ENCODE measurements at regions not wholly inside any gene's neighbourhood (a gene's known extent, or its start where the extent isn't known, plus 50 kb on each side); places are given as distances from the start of the nearest gene placed in this dataset.
"Not testable (repeated sequence)": the region's sequence is repeated elsewhere in the genome, so short reads cannot be mapped to it uniquely, and the experiment has no call there.

DNA sequence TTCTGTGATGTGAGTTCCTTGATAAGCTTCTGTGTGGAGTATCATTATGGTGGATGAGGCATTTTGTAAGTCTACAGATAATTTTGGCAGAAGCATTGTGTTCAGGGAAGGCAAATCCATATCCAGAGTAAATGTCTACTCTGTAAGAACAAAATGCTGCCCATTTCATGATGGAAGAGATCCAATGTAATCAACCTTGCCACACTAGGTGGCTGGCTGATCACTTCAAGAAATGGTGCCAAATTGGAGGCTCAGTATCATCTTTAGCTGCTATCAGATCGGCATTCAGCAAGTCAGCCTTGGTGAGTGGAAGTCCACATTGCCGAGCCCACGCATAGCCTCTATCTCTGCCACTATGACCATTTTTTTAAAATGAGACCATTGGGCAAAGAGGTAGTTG lies 565.8 kb upstream of the USP24 start:
- Mint-ChIP-seq H3K4me1 (ENCODE audit: low read depth) (no peaks in the 10 kb centered on the region), H3K9me3 (ENCODE audit: low read depth) (no peaks in the 10 kb centered on the region), H3K4me3 (no peak overlapping the region), H3K36me3 (no peaks in the 10 kb centered on the region), H3K27ac (no peak overlapping the region), H3K27me3 (no peaks in the 10 kb centered on the region)

DNA sequence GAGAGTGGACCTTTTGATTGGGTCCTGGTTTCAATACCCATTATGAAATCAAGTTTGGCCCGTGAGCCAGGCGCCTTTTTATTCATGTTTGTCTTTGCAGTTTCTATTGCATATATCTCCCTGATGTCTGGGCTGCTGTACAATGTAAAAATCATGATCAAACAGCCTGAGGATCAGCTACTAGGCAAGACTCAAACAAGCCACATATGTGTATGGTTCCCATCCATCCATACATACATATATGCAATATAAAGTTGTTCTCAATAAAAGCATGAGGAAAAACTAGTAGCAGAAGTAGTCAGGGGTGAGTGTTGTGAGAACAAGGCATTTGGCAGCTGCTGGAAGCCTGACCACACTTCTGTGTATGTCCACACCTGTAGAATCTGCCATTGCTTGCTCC lies 562.4 kb upstream of the USP24 start:
- no peaks in the 10 kb centered on the region for H3K36me3 Mint-ChIP-seq
- H3K4me1 Mint-ChIP-seq (ENCODE audit: low read depth) = no peaks in the 10 kb centered on the region
- no peaks in the 10 kb centered on the region for H3K27me3 Mint-ChIP-seq
- no peaks in the 10 kb centered on the region for H3K9me3 Mint-ChIP-seq (ENCODE audit: low read depth)
- H3K27ac Mint-ChIP-seq = no peak overlapping the region
- no peak overlapping the region for H3K4me3 Mint-ChIP-seq

DNA sequence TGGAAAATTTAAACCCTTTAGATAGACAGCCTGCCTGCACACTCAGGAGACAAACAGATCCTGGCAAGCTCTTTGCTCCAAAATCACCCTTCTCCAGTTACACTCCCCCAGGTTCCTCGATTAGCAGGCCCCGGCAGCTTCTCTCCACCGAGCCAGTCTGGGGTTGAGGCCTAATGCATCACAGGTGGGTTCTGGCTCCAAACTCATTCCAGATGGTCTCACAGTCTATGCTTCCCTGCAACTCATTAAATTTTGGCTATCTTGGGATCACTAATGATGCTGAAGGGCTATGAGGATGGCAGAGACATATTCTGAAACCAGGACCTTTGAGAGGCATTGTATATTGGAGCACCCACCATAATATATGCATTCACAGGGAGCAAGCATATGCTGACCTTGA lies 559.8 kb upstream of the USP24 start:
- Mint-ChIP-seq H3K27me3 (no peaks in the 10 kb centered on the region), H3K4me1 (ENCODE audit: low read depth) (no peaks in the 10 kb centered on the region), H3K27ac (no peak overlapping the region), H3K36me3 (no peaks in the 10 kb centered on the region), H3K4me3 (no peak overlapping the region), H3K9me3 (ENCODE audit: low read depth) (no peaks in the 10 kb centered on the region)

DNA sequence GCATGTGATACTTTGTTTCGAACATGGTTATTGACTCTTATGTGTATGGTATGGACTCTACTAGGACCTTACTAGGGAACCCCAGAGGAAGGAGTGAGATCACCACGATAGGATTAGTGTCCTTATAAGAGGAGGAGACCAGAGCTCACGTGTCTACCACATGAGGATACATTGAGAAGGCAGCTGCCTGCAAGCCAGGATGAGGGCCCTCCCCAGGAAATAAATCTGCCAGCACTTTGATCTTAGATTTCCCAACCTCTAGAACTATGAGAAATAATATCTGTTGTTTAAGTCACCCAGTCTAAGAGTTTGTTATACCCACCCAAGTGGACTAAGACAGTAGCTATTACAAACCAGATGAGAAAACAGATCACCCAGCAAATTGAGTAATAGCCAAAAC lies 559.3 kb upstream of the USP24 start:
- Mint-ChIP-seq H3K4me3 (no peak overlapping the region), H3K36me3 (no peaks in the 10 kb centered on the region), H3K9me3 (ENCODE audit: low read depth) (no peaks in the 10 kb centered on the region), H3K27me3 (no peaks in the 10 kb centered on the region), H3K27ac (no peak overlapping the region), H3K4me1 (ENCODE audit: low read depth) (no peaks in the 10 kb centered on the region)

DNA sequence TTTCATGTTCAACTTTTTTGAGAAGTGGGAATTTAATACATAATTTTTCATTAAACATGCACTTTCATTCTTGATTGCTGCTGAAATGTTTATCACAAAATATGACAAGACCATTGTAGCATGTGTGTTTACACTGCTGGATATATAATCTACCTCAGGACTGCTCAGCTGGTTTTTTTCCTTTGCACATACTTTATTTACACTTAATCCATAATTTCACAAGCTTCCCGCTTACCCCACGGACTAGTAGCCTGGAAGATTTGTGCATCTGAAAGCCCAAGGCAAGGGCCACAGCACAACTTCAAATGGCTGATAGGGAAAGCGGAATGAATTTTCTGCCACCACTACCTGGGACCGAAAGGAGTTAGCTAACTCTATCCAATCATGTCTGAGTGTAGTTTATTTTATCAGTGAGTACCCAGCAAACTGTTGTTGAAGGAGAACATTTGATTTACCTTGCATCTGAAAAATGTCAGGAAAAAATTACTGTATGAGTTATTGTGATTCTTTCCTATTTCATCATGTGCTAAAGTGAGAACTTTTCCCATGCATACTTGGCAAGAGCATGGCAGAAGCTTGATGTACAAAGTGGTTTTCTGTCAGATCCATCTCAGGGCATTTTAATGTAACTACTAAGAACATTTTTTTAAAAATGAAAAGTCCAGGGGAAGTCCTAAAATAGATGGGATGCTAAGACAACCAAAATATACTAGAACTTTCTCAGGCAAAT lies 558.2 kb upstream of the USP24 start:
- no peaks in the 10 kb centered on the region for H3K4me1 Mint-ChIP-seq (ENCODE audit: low read depth)
- H3K9me3 Mint-ChIP-seq (ENCODE audit: low read depth) = peaks cover 3% of the 10 kb centered on the region
- H3K36me3 Mint-ChIP-seq = no peaks in the 10 kb centered on the region
- H3K27me3 Mint-ChIP-seq = no peaks in the 10 kb centered on the region
- H3K4me3 Mint-ChIP-seq = no peak overlapping the region
- no peak overlapping the region for H3K27ac Mint-ChIP-seq

DNA sequence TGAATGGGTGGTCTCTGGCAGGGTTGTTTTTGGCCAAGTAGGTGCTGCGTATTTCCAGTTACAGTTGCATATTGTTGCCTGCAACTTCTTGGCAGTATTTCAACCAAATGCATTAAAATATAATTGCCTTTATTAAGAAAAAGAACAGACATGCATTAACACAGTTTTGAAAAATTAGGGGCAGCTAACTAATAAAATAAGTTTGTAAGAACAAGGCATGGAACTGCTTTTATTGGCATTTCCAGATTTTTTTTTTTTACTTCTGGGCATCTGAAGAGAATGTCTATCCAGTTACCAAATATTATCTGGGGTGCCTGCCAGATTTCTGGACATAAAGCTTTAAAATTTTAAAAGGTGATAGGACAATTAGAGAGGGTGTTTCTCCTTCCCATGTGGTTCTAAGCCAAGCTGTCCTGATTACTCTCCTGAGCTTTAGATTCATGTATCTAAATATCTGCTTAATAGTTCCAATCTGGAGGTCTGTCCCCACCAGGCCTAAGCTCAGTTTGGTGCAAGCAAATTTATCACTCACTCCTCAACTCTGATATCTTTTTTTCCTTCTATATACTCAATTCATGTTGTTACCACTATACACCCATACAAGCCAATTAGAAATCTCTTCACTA lies 553.3 kb upstream of the USP24 start:
- no peaks in the 10 kb centered on the region for H3K4me1 Mint-ChIP-seq (ENCODE audit: low read depth)
- no peaks in the 10 kb centered on the region for H3K36me3 Mint-ChIP-seq
- H3K9me3 Mint-ChIP-seq (ENCODE audit: low read depth) = peaks cover 3% of the 10 kb centered on the region
- H3K27ac Mint-ChIP-seq = no peak overlapping the region
- no peak overlapping the region for H3K4me3 Mint-ChIP-seq
- H3K27me3 Mint-ChIP-seq = no peaks in the 10 kb centered on the region

DNA sequence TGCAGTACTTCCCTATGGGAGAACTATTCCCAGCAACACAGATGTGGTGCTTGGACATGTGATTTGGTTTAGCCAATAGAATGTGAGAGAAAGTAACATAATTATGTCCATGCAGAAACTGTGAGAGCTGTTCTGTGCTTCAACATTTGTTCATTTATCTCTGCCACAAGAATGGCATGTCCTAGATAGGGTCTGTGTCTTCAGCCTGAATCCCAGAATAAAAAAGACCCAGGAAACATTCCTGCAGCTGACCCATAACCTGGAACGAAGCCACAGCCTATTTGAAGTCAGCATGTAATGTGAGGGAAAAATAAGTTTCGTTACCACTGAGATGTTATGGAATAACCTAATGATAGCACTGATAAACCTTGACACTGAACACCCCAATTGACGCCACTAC lies 552.0 kb upstream of the USP24 start:
- H3K9me3 Mint-ChIP-seq (ENCODE audit: low read depth) = peaks cover 3% of the 10 kb centered on the region
- H3K27me3 Mint-ChIP-seq = no peaks in the 10 kb centered on the region
- H3K36me3 Mint-ChIP-seq = no peaks in the 10 kb centered on the region
- no peak overlapping the region for H3K27ac Mint-ChIP-seq
- no peaks in the 10 kb centered on the region for H3K4me1 Mint-ChIP-seq (ENCODE audit: low read depth)
- no peak overlapping the region for H3K4me3 Mint-ChIP-seq

DNA sequence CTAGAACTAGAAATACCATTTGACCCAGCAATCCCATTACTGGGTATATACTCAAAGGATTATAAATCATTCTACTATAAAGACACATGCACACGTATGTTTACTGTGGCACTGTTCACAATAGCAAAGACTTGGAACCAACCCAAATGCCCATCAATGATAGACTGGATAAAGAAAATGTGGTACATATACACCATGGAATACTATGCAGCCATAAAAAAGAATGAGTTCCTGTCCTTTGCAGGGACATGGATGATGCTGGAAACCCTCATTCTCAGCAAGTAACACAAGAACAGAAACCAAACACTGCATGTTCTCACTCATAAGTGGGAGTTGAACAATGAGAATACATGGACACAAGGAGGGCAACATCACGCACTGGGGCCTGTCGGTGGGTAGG lies 550.3 kb upstream of the USP24 start:
- H3K27me3 Mint-ChIP-seq; H3K9me3 Mint-ChIP-seq (ENCODE audit: low read depth); H3K4me3 Mint-ChIP-seq; H3K27ac Mint-ChIP-seq; H3K4me1 Mint-ChIP-seq (ENCODE audit: low read depth); H3K36me3 Mint-ChIP-seq: not testable (repeated sequence)

DNA sequence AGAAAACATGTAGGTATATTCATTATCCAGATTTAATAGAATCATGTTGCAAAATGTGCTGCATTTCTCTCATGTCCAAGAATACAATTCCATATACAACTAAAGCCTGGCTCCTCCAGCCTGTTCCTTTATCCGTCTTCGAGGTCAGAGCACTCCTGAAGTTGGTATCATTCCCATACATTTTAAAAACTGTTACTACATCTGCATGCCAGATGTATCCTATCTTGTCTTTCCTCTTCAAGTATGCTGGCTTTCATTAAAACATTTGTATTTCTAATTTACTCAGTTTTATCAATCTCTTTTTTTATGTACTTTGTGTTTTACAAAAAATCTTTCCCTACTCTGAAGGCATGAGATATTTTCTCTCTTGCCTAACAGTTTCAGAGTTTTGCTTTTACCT lies 536.6 kb upstream of the USP24 start:
- Mint-ChIP-seq H3K36me3 (no peaks in the 10 kb centered on the region), H3K27ac (no peak overlapping the region), H3K27me3 (peaks cover 10% of the 10 kb centered on the region), H3K4me1 (ENCODE audit: low read depth) (no peaks in the 10 kb centered on the region), H3K9me3 (ENCODE audit: low read depth) (peaks cover 4% of the 10 kb centered on the region), H3K4me3 (no peak overlapping the region)

DNA sequence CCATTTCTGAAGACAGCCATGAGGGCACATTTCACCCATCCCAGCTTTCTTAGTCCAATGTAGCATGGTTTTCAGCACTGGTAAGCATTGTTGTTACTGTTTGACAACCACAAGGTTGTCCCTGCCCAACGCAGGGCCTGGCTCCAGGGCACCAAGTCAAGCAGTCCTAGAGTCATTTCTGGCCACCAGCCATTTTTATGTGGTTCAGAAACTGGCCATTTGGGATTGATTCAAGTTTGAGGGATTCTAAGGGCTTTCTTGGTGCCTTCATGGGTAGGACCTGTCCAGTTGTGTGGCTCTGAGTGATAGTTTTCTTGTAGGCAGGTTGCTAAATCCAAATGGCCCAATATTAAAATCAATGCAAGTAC lies 535.4 kb upstream of the USP24 start:
- no peaks in the 10 kb centered on the region for H3K36me3 Mint-ChIP-seq
- H3K4me3 Mint-ChIP-seq = no peak overlapping the region
- H3K27ac Mint-ChIP-seq = no peak overlapping the region
- H3K4me1 Mint-ChIP-seq (ENCODE audit: low read depth) = no peaks in the 10 kb centered on the region
- peaks cover 4% of the 10 kb centered on the region for H3K9me3 Mint-ChIP-seq (ENCODE audit: low read depth)
- peaks cover 10% of the 10 kb centered on the region for H3K27me3 Mint-ChIP-seq

DNA sequence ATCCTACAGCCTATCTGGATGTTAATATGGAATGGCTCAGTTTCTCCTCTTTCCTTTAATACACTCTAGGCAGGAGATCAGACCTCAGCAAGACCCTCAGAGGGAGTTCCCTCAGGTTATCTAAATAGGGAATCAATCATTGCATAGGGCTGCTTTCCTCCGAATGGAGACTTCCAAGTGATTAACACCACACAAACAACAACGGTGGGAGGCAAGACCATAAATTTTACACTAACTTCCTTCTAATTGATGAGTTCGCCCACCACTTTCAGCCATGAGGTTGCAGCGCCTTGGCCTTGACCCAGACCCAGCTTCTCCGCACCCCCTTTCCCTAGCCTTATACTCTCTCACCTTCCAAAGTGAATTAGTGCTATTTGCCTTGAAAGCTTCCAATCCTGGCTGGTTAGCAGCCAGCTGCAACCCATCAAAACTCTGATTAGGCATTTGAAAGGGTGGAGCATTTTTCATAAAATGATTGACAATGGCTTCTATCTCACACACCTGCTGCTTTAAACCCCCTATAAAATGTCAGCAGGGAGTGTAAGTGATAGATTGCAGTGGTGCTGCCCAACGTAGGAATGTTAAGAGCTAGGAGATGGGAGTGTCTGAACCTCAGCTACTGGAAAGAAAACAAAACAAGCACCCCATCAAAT lies 534.9 kb upstream of the USP24 start:
- no peak overlapping the region for H3K27ac Mint-ChIP-seq
- no peaks in the 10 kb centered on the region for H3K4me1 Mint-ChIP-seq (ENCODE audit: low read depth)
- peaks cover 12% of the 10 kb centered on the region for H3K27me3 Mint-ChIP-seq
- no peaks in the 10 kb centered on the region for H3K36me3 Mint-ChIP-seq
- H3K9me3 Mint-ChIP-seq (ENCODE audit: low read depth) = peaks cover 4% of the 10 kb centered on the region
- no peak overlapping the region for H3K4me3 Mint-ChIP-seq

DNA sequence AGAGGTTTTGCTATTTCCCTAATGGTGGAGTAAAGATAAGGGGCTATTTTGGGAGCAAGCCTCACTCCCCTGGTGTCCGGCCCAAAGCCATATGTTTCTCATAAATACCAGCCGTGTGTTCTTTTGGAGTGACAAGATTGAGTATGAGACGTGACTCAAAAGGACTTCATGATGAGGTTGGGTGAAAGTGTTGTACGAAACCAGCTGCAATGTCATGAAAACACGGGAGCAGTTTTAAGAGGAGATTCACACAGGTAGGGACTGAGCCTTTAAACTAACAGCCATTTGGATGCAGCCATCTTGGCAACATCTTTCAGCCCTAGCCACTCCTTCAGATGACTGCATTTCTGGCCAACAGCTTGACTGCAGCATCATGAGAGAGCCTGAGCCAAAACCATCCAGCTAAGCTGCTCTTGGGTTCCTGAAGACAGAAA lies 532.3 kb upstream of the USP24 start:
- H3K4me3 Mint-ChIP-seq = no peak overlapping the region
- H3K9me3 Mint-ChIP-seq (ENCODE audit: low read depth) = no peaks in the 10 kb centered on the region
- H3K27ac Mint-ChIP-seq = no peak overlapping the region
- H3K4me1 Mint-ChIP-seq (ENCODE audit: low read depth) = no peaks in the 10 kb centered on the region
- H3K36me3 Mint-ChIP-seq = no peaks in the 10 kb centered on the region
- H3K27me3 Mint-ChIP-seq = peaks cover 9% of the 10 kb centered on the region

DNA sequence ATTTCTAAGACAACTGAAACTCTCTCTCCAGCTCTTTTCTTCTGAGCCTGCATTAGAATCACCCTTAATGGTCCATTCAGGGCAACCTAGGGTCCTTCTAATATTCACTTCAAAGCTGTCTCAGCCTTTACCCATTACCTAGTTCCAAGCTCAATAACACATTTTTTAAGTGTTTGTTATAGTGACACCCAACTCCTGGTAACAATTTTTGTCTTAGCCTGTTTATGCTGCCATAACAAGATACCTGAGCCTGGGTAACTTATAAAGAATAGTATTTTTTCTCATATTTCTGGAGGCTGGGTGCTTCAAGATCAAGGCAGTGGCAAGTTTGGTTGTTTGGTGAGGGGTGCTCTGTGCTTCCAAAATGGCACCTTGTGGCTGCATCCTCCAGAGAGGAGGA lies 531.5 kb upstream of the USP24 start:
- Mint-ChIP-seq H3K36me3 (no peaks in the 10 kb centered on the region), H3K9me3 (ENCODE audit: low read depth) (no peaks in the 10 kb centered on the region), H3K27me3 (peaks cover 9% of the 10 kb centered on the region), H3K4me3 (no peak overlapping the region), H3K4me1 (ENCODE audit: low read depth) (no peaks in the 10 kb centered on the region), H3K27ac (no peak overlapping the region)

DNA sequence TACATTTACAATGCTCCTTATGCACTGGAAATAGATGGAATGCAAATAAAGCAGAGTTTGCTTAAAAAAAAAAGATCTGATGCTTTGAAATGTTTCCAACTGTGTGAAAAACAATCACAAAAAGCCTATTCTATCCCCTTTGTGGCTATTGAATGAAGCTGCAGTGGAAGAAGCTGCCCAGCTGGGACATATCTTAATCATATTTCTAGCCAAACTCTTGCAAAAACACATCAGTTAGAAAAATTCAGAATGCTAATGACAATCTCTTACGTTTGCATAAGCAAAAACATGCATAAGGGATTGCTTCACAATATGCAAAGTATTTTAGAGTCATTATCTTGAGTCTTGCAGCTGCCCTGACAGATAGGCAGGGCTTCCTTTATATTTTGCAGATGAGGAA lies 526.4 kb upstream of the USP24 start:
- Mint-ChIP-seq H3K4me1 (ENCODE audit: low read depth) (no peaks in the 10 kb centered on the region), H3K27ac (no peak overlapping the region), H3K4me3 (no peak overlapping the region), H3K36me3 (no peaks in the 10 kb centered on the region), H3K9me3 (ENCODE audit: low read depth) (no peaks in the 10 kb centered on the region), H3K27me3 (peaks cover 4% of the 10 kb centered on the region)

DNA sequence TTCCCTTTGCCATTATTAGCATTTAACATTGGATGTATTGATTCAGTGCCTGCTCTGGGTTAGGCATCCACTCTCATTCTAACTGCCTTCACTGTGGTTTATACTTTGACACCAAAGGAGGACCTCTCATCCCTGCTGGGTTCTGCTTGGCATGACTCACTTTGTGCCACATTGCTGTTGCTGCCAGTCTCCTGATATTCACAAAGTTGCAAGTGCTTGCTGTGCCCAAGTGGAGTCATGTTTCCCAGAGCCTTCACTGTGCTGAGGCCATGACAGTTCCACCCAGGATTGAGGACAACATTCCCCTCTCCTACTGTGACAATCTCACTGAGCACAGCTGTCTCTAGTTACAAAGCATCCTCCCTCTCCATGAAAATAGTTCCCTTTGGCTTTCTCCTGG lies 519.9 kb upstream of the USP24 start:
- Mint-ChIP-seq H3K4me1 (ENCODE audit: low read depth) (no peaks in the 10 kb centered on the region), H3K27me3 (peaks cover 1% of the 10 kb centered on the region), H3K9me3 (ENCODE audit: low read depth) (no peaks in the 10 kb centered on the region), H3K27ac (no peak overlapping the region), H3K36me3 (no peaks in the 10 kb centered on the region), H3K4me3 (no peak overlapping the region)

DNA sequence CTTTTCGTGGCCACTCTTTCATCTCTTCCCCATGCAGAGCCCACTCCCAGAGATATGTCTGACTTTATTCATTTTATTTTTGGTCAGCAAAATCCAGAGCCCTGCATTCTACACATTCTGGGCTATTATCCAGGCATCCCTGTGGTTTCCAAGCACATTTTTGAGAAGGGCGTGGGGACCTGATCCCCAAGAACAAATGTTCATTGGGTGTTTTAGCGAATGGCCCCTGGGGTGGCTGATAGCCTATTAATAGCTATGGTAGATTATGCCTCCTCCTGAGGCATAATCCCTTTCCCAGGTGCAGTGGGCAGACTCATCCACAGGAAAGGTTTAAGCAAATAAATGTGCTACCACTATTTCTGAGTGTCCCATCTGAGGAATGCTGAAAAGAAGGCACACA lies 511.8 kb upstream of the USP24 start:
- no peak overlapping the region for H3K27ac Mint-ChIP-seq

More for the DNA sequence above, 511.8 kb upstream of the USP24 start:
- Mint-ChIP-seq H3K4me3 (no peak overlapping the region), H3K4me1 (ENCODE audit: low read depth) (no peaks in the 10 kb centered on the region), H3K9me3 (ENCODE audit: low read depth) (no peaks in the 10 kb centered on the region), H3K36me3 (no peaks in the 10 kb centered on the region), H3K27me3 (no peaks in the 10 kb centered on the region)

Data from activated naive CD8-positive, alpha-beta T cell (primary cell).